ENCODE measurements at regions not wholly inside any gene's neighbourhood (a gene's known extent, or its start where the extent isn't known, plus 50 kb on each side); places are given as distances from the start of the nearest gene placed in this dataset.
"Not testable (repeated sequence)": the region's sequence is repeated elsewhere in the genome, so short reads cannot be mapped to it uniquely, and the experiment has no call there.

GRCh38 chr3:36182024-36182423 is 198.3 kb upstream of the STAC start:
- Histone ChIP-seq H3K27me3 (no peaks in the 10 kb centered on the region), H3K4me1 (no peaks in the 10 kb centered on the region), H3K27ac (no peak overlapping the region), H3K9me3 (no peaks in the 10 kb centered on the region), H3K36me3 (no peaks in the 10 kb centered on the region), H3K4me3 (no peak overlapping the region)
- TF ChIP-seq CTCF (IDR thresholded peaks at IDR 0.05) = no peak
- intact Hi-C loops (cut with DNase I) = no loop called here
- no peak for DNase-seq (ENCODE audit: low spot score in 2 of 2)

GRCh38 chr3:36187197-36187596 is 193.1 kb upstream of the STAC start:
- DNase-seq (ENCODE audit: low spot score in 2 of 2); H3K27me3 ChIP-seq; intact Hi-C loops (cut with DNase I); H3K4me3 ChIP-seq; H3K36me3 ChIP-seq; H3K27ac ChIP-seq; H3K9me3 ChIP-seq; H3K4me1 ChIP-seq: not testable (repeated sequence)

GRCh38 chr3:36192901-36193300 is 187.4 kb upstream of the STAC start:
- no peaks in the 10 kb centered on the region for H3K4me1 ChIP-seq
- no peak for TF ChIP-seq CTCF (IDR thresholded peaks at IDR 0.05)
- H3K27me3 ChIP-seq = no peaks in the 10 kb centered on the region
- H3K27ac ChIP-seq = no peak overlapping the region
- DNase-seq (ENCODE audit: low spot score in 2 of 2) = no peak
- no peaks in the 10 kb centered on the region for H3K9me3 ChIP-seq
- no peaks in the 10 kb centered on the region for H3K36me3 ChIP-seq
- H3K4me3 ChIP-seq = no peak overlapping the region
- intact Hi-C loops (cut with DNase I) = no loop called here

GRCh38 chr3:36193448-36193847 is 186.9 kb upstream of the STAC start:
- no peaks in the 10 kb centered on the region for H3K9me3 ChIP-seq
- no peaks in the 10 kb centered on the region for H3K36me3 ChIP-seq
- TF ChIP-seq CTCF (IDR thresholded peaks at IDR 0.05) = no peak
- H3K4me3 ChIP-seq = no peak overlapping the region
- no peak overlapping the region for H3K27ac ChIP-seq
- no peaks in the 10 kb centered on the region for H3K4me1 ChIP-seq
- no peak for DNase-seq (ENCODE audit: low spot score in 2 of 2)
- intact Hi-C loops (cut with DNase I) = no loop called here
- no peaks in the 10 kb centered on the region for H3K27me3 ChIP-seq

GRCh38 chr3:36196058-36196457 is 184.2 kb upstream of the STAC start:
- Histone ChIP-seq H3K27ac (no peak overlapping the region), H3K4me1 (no peaks in the 10 kb centered on the region), H3K4me3 (no peak overlapping the region), H3K27me3 (no peaks in the 10 kb centered on the region), H3K36me3 (no peaks in the 10 kb centered on the region), H3K9me3 (no peaks in the 10 kb centered on the region)
- TF ChIP-seq CTCF (IDR thresholded peaks at IDR 0.05) = no peak
- DNase-seq (ENCODE audit: low spot score in 2 of 2) = no peak
- intact Hi-C loops (cut with DNase I) = no loop called here

- Histone ChIP-seq H3K4me3 (no peak overlapping the region), H3K9me3 (no peaks in the 10 kb centered on the region), H3K27ac (no peak overlapping the region), H3K4me1 (no peaks in the 10 kb centered on the region), H3K27me3 (no peaks in the 10 kb centered on the region), H3K36me3 (no peaks in the 10 kb centered on the region)
- no peak for DNase-seq (ENCODE audit: low spot score in 2 of 2)
- TF ChIP-seq CTCF (IDR thresholded peaks at IDR 0.05) = no peak
- intact Hi-C loops (cut with DNase I) = no loop called here
Observed at GRCh38 chr3:36197151-36197550, 183.2 kb upstream of the STAC start.
